A673 (cell line): ENCODE measurements at regions not wholly inside any gene's neighbourhood (a gene's known extent, or its start where the extent isn't known, plus 50 kb on each side); places are given as distances from the start of the nearest gene placed in this dataset.

Source experiments
- CTCF ChIP-seq: fragments of 300-800, 200-600 bp; sonication (generic); conservative IDR thresholded peaks from 2 replicates; pipeline ENCODE4 v1.5.1; 2017; ENCODE audit warnings: low read depth, mild to moderate bottlenecking, antibody characterized with exemption, low read length, moderate library complexity, mixed read lengths
- EZH2 ChIP-seq: fragments of 200-600 bp; sonication (generic); IDR thresholded peaks from 2 replicates; pipeline ENCODE4 v1.6.1; 2017; ENCODE audit warnings: borderline replicate concordance, low read depth, mild to moderate bottlenecking, mixed read lengths, antibody characterized with exemption, low read length; ENCODE audit not compliant: poor library complexity, severe bottlenecking

- TF ChIP-seq CTCF (no peak), EZH2 (no peak)
Measured at GRCh38 chr9:88874391-88874790, 116.9 kb upstream of the S1PR3 start.
